ENCODE measurements at regions not wholly inside any gene's neighbourhood (a gene's known extent, or its start where the extent isn't known, plus 50 kb on each side); places are given as distances from the start of the nearest gene placed in this dataset.

GRCh38 chr13:107835339-107836018, 379.9 kb downstream of the LIG4 start:
- TF ChIP-seq, protein P1, sequence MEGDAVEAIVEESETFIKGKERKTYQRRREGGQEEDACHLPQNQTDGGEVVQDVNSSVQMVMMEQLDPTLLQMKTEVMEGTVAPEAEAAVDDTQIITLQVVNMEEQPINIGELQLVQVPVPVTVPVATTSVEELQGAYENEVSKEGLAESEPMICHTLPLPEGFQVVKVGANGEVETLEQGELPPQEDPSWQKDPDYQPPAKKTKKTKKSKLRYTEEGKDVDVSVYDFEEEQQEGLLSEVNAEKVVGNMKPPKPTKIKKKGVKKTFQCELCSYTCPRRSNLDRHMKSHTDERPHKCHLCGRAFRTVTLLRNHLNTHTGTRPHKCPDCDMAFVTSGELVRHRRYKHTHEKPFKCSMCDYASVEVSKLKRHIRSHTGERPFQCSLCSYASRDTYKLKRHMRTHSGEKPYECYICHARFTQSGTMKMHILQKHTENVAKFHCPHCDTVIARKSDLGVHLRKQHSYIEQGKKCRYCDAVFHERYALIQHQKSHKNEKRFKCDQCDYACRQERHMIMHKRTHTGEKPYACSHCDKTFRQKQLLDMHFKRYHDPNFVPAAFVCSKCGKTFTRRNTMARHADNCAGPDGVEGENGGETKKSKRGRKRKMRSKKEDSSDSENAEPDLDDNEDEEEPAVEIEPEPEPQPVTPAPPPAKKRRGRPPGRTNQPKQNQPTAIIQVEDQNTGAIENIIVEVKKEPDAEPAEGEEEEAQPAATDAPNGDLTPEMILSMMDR (IDR thresholded peaks at IDR 0.05; ENCODE audit: insufficient read depth, low read length, poor library complexity, severe bottlenecking): no peak
- no peak for DNase-seq (ENCODE audit: extremely low read depth, insufficient read length)
- H3K4me3 ChIP-seq (replicated peaks; ENCODE audit: low read depth, low read length): no peak overlapping the region
- no peaks in the 10 kb centered on the region for H3K36me3 ChIP-seq (ENCODE audit: control insufficient read depth, insufficient read depth, low read length)
- H3K27me3 ChIP-seq (replicated peaks; ENCODE audit: control insufficient read depth, insufficient read depth, low read length): no peaks in the 10 kb centered on the region

DNA sequence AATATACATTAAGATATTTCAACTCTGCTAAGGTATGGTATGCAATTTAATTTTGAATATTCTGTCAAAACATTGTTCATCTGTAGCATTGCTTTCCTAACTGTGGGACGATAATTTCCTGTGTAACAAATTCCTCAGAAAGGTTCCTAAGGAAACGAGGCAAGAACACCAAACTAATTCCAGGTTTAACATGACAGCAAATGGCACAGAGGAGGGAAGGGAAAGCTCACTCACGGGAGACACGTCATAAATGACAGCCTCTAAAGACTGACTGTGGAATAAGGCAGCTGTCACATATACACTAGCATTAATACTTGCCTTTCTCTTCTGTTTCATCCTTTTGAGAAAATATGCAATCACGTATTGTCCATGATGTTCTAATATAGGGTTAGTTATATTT, 380.6 kb downstream of the LIG4 start:
- Histone ChIP-seq H3K27me3 (replicated peaks; ENCODE audit: control insufficient read depth, insufficient read depth, low read length) (no peaks in the 10 kb centered on the region), H3K36me3 (ENCODE audit: control insufficient read depth, insufficient read depth, low read length) (no peaks in the 10 kb centered on the region), H3K4me3 (replicated peaks; ENCODE audit: low read depth, low read length) (no peak overlapping the region)
- no peak for DNase-seq (ENCODE audit: extremely low read depth, insufficient read length)
- TF ChIP-seq, protein P1 (IDR thresholded peaks at IDR 0.05; ENCODE audit: insufficient read depth, low read length, poor library complexity, severe bottlenecking): no peak

DNA sequence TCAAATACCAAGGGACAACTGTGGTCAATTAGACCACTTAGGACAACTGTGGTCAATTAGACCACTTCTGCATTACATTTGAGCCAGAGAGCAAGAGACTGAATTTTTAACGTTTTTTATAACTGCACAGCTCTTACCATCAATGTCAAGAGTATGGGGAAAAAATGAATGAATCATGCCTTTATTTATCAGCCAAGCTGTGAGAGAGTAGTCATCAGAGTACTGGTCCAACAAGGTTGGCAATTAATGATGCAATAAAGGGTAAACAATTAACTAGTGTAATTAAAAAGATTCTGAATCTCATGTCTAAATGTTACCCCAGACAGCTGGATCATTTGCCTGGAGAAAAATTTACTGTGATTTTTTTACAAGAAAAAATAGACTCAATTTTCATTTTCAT, 381.1 kb downstream of the LIG4 start:
- H3K27me3 ChIP-seq (replicated peaks; ENCODE audit: control insufficient read depth, insufficient read depth, low read length): no peaks in the 10 kb centered on the region
- no peak overlapping the region for H3K4me3 ChIP-seq (replicated peaks; ENCODE audit: low read depth, low read length)
- TF ChIP-seq, protein P1 (IDR thresholded peaks at IDR 0.05; ENCODE audit: insufficient read depth, low read length, poor library complexity, severe bottlenecking): no peak
- no peak for DNase-seq (ENCODE audit: extremely low read depth, insufficient read length)
- no peaks in the 10 kb centered on the region for H3K36me3 ChIP-seq (ENCODE audit: control insufficient read depth, insufficient read depth, low read length)

- H3K27me3 ChIP-seq (replicated peaks; ENCODE audit: control insufficient read depth, insufficient read depth, low read length): no peaks in the 10 kb centered on the region
- H3K36me3 ChIP-seq (ENCODE audit: control insufficient read depth, insufficient read depth, low read length): no peaks in the 10 kb centered on the region
- no peak overlapping the region for H3K4me3 ChIP-seq (replicated peaks; ENCODE audit: low read depth, low read length)
- TF ChIP-seq, protein P1 (IDR thresholded peaks at IDR 0.05; ENCODE audit: insufficient read depth, low read length, poor library complexity, severe bottlenecking): no peak
- DNase-seq (ENCODE audit: extremely low read depth, insufficient read length): no peak
Observed at GRCh38 chr13:107832500-107833100, 382.7 kb downstream of the LIG4 start.

DNA sequence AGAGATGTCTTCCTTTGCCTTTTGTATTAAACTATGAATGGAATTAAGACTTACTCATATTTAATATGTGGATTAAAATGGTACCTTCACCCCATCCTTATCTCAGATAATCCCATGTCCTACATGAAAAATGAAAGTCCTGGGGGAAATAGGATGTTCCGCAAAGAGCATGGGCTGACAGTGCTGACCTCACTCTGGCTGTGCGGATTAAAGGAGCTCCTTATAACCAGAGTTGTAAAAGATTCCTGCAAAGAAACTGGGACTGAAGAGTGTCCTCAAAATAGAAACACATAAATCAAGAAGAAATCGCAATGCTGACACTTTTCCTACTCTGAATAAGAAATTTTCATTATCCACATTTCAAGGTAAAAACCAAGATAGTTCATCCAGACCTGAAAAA, 384.5 kb downstream of the LIG4 start:
- Histone ChIP-seq H3K27me3 (replicated peaks; ENCODE audit: control insufficient read depth, insufficient read depth, low read length) (no peaks in the 10 kb centered on the region), H3K4me3 (replicated peaks; ENCODE audit: low read depth, low read length) (no peak overlapping the region), H3K36me3 (ENCODE audit: control insufficient read depth, insufficient read depth, low read length) (no peaks in the 10 kb centered on the region)
- no peak for DNase-seq (ENCODE audit: extremely low read depth, insufficient read length)
- TF ChIP-seq, protein P1 (IDR thresholded peaks at IDR 0.05; ENCODE audit: insufficient read depth, low read length, poor library complexity, severe bottlenecking): no peak
